HEK293 (cell line): ENCODE measurements at regions not wholly inside any gene's neighbourhood (a gene's known extent, or its start where the extent isn't known, plus 50 kb on each side); places are given as distances from the start of the nearest gene placed in this dataset.

ENCODE experiments used
- CTCF ChIA-PET: fragments of 350-600 bp; formaldehyde crosslinking; extraction: SDS; loops from one replicate; lab custom pipeline; 2021; ENCODE audit warnings: antibody characterized with exemption; lab: Yijun Ruan, JAX
- POLR2A ChIA-PET: fragments of 300-600 bp; formaldehyde crosslinking; extraction: SDS; loops from one replicate; lab custom pipeline; 2020; ENCODE audit warnings: antibody characterized with exemption, inconsistent platforms; lab: Yijun Ruan, JAX
- H3K27ac ChIP-seq: fragments of 200-500 bp; sonication (Bioruptor generic); 2 replicates; pipeline ENCODE4 v1.5.1; 2014; ENCODE audit warnings: low read depth, low read length, control low read depth, inconsistent platforms; ENCODE audit errors: extremely low read depth
- H3K36me3 ChIP-seq, 2 experiments: fragments of 200-500 bp in 1 of 2; sonication (Bioruptor generic) in 1 of 2; 1 replicate in 1 of 2; 2 replicates in 1 of 2; pipeline ENCODE4 v1.5.1; 2014 to 2017; ENCODE audit warnings: inconsistent platforms in 2 of 2, low read length in 2 of 2; ENCODE audit not compliant: control insufficient read depth in 2 of 2, insufficient read depth in 1 of 2
- H3K4me1 ChIP-seq: fragments of 200-500 bp; sonication (Bioruptor generic); 2 replicates; pipeline ENCODE4 v1.5.1; 2014; ENCODE audit warnings: mild to moderate bottlenecking, low read length, inconsistent platforms; ENCODE audit not compliant: control insufficient read depth, insufficient read depth
- H3K4me3 ChIP-seq: 2 replicates; pipeline ENCODE4 v1.5.1; 2011; ENCODE audit warnings: low read depth, mild to moderate bottlenecking, control low read depth, low read length, moderate library complexity
- H3K9me3 ChIP-seq: fragments of 200-500 bp; sonication (Bioruptor generic); 2 replicates; pipeline ENCODE4 v1.5.1; 2014; ENCODE audit warnings: low read depth, low read length, inconsistent platforms; ENCODE audit not compliant: control insufficient read depth, insufficient read depth
- EGR2 ChIP-seq: fragments of 450-650 bp; formaldehyde crosslinking; IDR thresholded peaks from 2 replicates; pipeline ENCODE4 v1.5.1; 2016; ENCODE audit warnings: low read depth, missing biosample characterization, missing genetic modification characterization
- GLIS1 ChIP-seq: fragments of 450-650 bp; formaldehyde crosslinking; IDR thresholded peaks from 2 replicates; pipeline ENCODE4 v1.5.1; 2016; ENCODE audit warnings: missing biosample characterization, missing genetic modification characterization
- PRDM10 ChIP-seq: fragments of 450-650 bp; formaldehyde crosslinking; IDR thresholded peaks from 2 replicates; pipeline ENCODE4 v1.5.1; 2016; ENCODE audit warnings: missing biosample characterization, missing genetic modification characterization
- REPIN1 ChIP-seq: fragments of 450-650 bp; formaldehyde crosslinking; IDR thresholded peaks from 2 replicates; pipeline ENCODE4 v1.5.1; 2017; ENCODE audit warnings: missing biosample characterization, missing genetic modification characterization, low read depth
- SETDB1 ChIP-seq: IDR thresholded peaks from one replicate; pipeline ENCODE4 v1.6.1; 2017; ENCODE audit warnings: mild to moderate bottlenecking, low read length, moderate library complexity, mixed read lengths; ENCODE audit not compliant: insufficient read length
- YY1 ChIP-seq: fragments of 450-650 bp; formaldehyde crosslinking; IDR thresholded peaks from 2 replicates; pipeline ENCODE4 v1.5.1; 2018; ENCODE audit warnings: missing biosample characterization, missing genetic modification characterization
- ZBTB11 ChIP-seq: fragments of 450-650 bp; formaldehyde crosslinking; conservative IDR thresholded peaks from 2 replicates; pipeline ENCODE4 v1.5.1; 2016; ENCODE audit warnings: low read depth, missing biosample characterization, missing genetic modification characterization
- ZBTB7A ChIP-seq: fragments of 450-650 bp; formaldehyde crosslinking; IDR thresholded peaks from 2 replicates; pipeline ENCODE4 v1.5.1; 2016; ENCODE audit warnings: low read depth, missing biosample characterization, missing genetic modification characterization
- ZNF121 ChIP-seq: fragments of 450-650 bp; formaldehyde crosslinking; IDR thresholded peaks from 2 replicates; pipeline ENCODE4 v1.5.1; 2016; ENCODE audit warnings: missing biosample characterization, missing genetic modification characterization
- ZNF19 ChIP-seq: fragments of 450-650 bp; formaldehyde crosslinking; IDR thresholded peaks from 2 replicates; pipeline ENCODE4; 2016; ENCODE audit warnings: missing biosample characterization, missing genetic modification characterization, low read depth
- ZNF354C ChIP-seq: fragments of 450-650 bp; formaldehyde crosslinking; IDR thresholded peaks from 2 replicates; pipeline ENCODE4 v1.5.1; 2016; ENCODE audit warnings: missing biosample characterization, missing genetic modification characterization, low read depth, borderline replicate concordance
- ZNF37A ChIP-seq: fragments of 450-650 bp; IDR thresholded peaks from 2 replicates; pipeline ENCODE4 v1.5.1; 2018; ENCODE audit warnings: missing biosample characterization, missing genetic modification characterization
- ZNF394 ChIP-seq: fragments of 450-650 bp; formaldehyde crosslinking; IDR thresholded peaks from 2 replicates; pipeline ENCODE4 v1.5.1; 2016; ENCODE audit warnings: missing biosample characterization, missing genetic modification characterization, mild to moderate bottlenecking, moderate library complexity, borderline replicate concordance
- ZNF501 ChIP-seq: fragments of 450-650 bp; formaldehyde crosslinking; IDR thresholded peaks from 2 replicates; pipeline ENCODE4 v1.5.1; 2016; ENCODE audit warnings: missing biosample characterization, missing genetic modification characterization
- ZNF558 ChIP-seq: fragments of 450-650 bp; formaldehyde crosslinking; IDR thresholded peaks from 2 replicates; pipeline ENCODE4 v1.5.1; 2016; ENCODE audit warnings: missing biosample characterization, missing genetic modification characterization
- ZNF580 ChIP-seq: fragments of 450-650 bp; formaldehyde crosslinking; IDR thresholded peaks from 2 replicates; pipeline ENCODE4 v1.5.1; 2016; ENCODE audit warnings: missing biosample characterization, missing genetic modification characterization
- ZNF692 ChIP-seq: fragments of 450-650 bp; formaldehyde crosslinking; IDR thresholded peaks from 2 replicates; pipeline ENCODE4 v1.5.1; 2016; ENCODE audit warnings: missing biosample characterization, missing genetic modification characterization
- ZNF776 ChIP-seq: fragments of 450-650 bp; formaldehyde crosslinking; IDR thresholded peaks from 2 replicates; pipeline ENCODE4 v1.5.0; 2017; ENCODE audit warnings: missing biosample characterization, missing genetic modification characterization, borderline replicate concordance
- ZNF777 ChIP-seq: fragments of 450-650 bp; formaldehyde crosslinking; IDR thresholded peaks from 2 replicates; pipeline ENCODE4 v1.5.1; 2017; ENCODE audit warnings: missing biosample characterization, missing genetic modification characterization, borderline replicate concordance
- ZSCAN16 ChIP-seq: fragments of 450-650 bp; formaldehyde crosslinking; IDR thresholded peaks from 2 replicates; pipeline ENCODE4 v1.5.1; 2016; ENCODE audit warnings: missing biosample characterization, missing genetic modification characterization
- ZSCAN4 ChIP-seq: fragments of 450-650 bp; formaldehyde crosslinking; IDR thresholded peaks from 2 replicates; pipeline ENCODE4 v1.5.1; 2017; ENCODE audit warnings: missing biosample characterization, missing genetic modification characterization

GRCh38 chr13:65085977-65086376 is 2144.2 kb downstream of the PCDH9 start (continued):
- no peak for TF ChIP-seq ZNF501 (tag by site-specific recombination)
- no peak for TF ChIP-seq PRDM10 (tag by site-specific recombination)
- no peak for TF ChIP-seq ZNF580 (tag by site-specific recombination)

- POLR2A ChIA-PET, result no interaction called here
- H3K4me3 ChIP-seq, result no peak overlapping the region
- H3K36me3 ChIP-seq, result no peaks in the 10 kb centered on the region
- no peak for TF ChIP-seq GLIS1 (tag by site-specific recombination)
- no peak for TF ChIP-seq ZNF692 (tag by site-specific recombination)
- TF ChIP-seq ZNF354C (tag by site-specific recombination), result no peak
- no peak for TF ChIP-seq ZNF19 (tag by site-specific recombination)
- no peaks in the 10 kb centered on the region for H3K4me1 ChIP-seq
- CTCF ChIA-PET, result no interaction called here
- H3K9me3 ChIP-seq, result no peaks in the 10 kb centered on the region
- no peak overlapping the region for H3K27ac ChIP-seq
Measured at GRCh38 chr13:65074248-65074647, 2155.9 kb downstream of the PCDH9 start.

GRCh38 chr13:65064967-65065366 is 2165.2 kb downstream of the PCDH9 start:
- Histone ChIP-seq H3K36me3 (no peaks in the 10 kb centered on the region), H3K4me3 (no peak overlapping the region), H3K9me3 (no peaks in the 10 kb centered on the region), H3K27ac (no peak overlapping the region), H3K4me1 (no peaks in the 10 kb centered on the region)
- POLR2A ChIA-PET, result no interaction called here
- CTCF ChIA-PET, result no interaction called here
- no peak for TF ChIP-seq ZBTB7A (tag by site-specific recombination)
- no peak for TF ChIP-seq GLIS1 (tag by site-specific recombination)
- TF ChIP-seq ZNF121 (tag by site-specific recombination), result no peak
- TF ChIP-seq ZSCAN16 (tag by site-specific recombination), result no peak

GRCh38 chr13:65063753-65064152 is 2166.4 kb downstream of the PCDH9 start:
- Histone ChIP-seq H3K36me3 (no peaks in the 10 kb centered on the region), H3K27ac (no peak overlapping the region), H3K4me1 (no peaks in the 10 kb centered on the region), H3K9me3 (no peaks in the 10 kb centered on the region), H3K4me3 (no peak overlapping the region)
- POLR2A ChIA-PET, result no interaction called here
- CTCF ChIA-PET, result no interaction called here
- TF ChIP-seq ZNF776 (tag by site-specific recombination) (no peak), SETDB1 (peak; percentile 29), ZBTB11 (tag by site-specific recombination) (no peak), EGR2 (tag by site-specific recombination) (no peak), REPIN1 (tag by site-specific recombination) (no peak), YY1 (no peak), ZNF777 (tag by site-specific recombination) (no peak), ZNF558 (tag by site-specific recombination) (no peak), ZNF394 (tag by site-specific recombination) (no peak), ZNF37A (tag by site-specific recombination) (no peak), ZSCAN4 (tag by site-specific recombination) (no peak)
